ENCODE measurements at regions not wholly inside any gene's neighbourhood (a gene's known extent, or its start where the extent isn't known, plus 50 kb on each side); places are given as distances from the start of the nearest gene placed in this dataset.
"Not testable (repeated sequence)": the region's sequence is repeated elsewhere in the genome, so short reads cannot be mapped to it uniquely, and the experiment has no call there.

GRCh38 chr2:2501454-2502200 is 170.6 kb upstream of the MYT1L start:
- no peak for DNase-seq

GRCh38 chr2:2495606-2496005 is 164.5 kb upstream of the MYT1L start:
- DNase-seq, result no peak

- no peak for DNase-seq
These were observed 162.4 kb upstream of the MYT1L start for GRCh38 chr2:2493496-2493895.

- no peak for DNase-seq
These were observed 161.7 kb upstream of the MYT1L start for GRCh38 chr2:2492800-2493199.

GRCh38 chr2:2491964-2492363 is 160.9 kb upstream of the MYT1L start:
- DNase-seq, result no peak

- DNase-seq, result peak; percentile 75
These were observed 153.2 kb upstream of the MYT1L start for GRCh38 chr2:2484301-2484700.

GRCh38 chr2:2482851-2483250 is 151.8 kb upstream of the MYT1L start:
- no peak for DNase-seq

GRCh38 chr2:2472881-2473280 is 141.8 kb upstream of the MYT1L start:
- no peak for DNase-seq

GRCh38 chr2:2472044-2472443 is 141.0 kb upstream of the MYT1L start:
- DNase-seq, result no peak

GRCh38 chr2:2466534-2466933 is 135.5 kb upstream of the MYT1L start:
- no peak for DNase-seq

GRCh38 chr2:2464643-2465042 is 133.6 kb upstream of the MYT1L start:
- peak; percentile 96 for DNase-seq

- DNase-seq, result no peak
These were observed 133.0 kb upstream of the MYT1L start for GRCh38 chr2:2464094-2464493.

- DNase-seq, result no peak
These were observed 125.6 kb upstream of the MYT1L start for GRCh38 chr2:2456721-2457120.

GRCh38 chr2:2455151-2455550 is 124.1 kb upstream of the MYT1L start:
- DNase-seq, result no peak

GRCh38 chr2:2452961-2453360 is 121.9 kb upstream of the MYT1L start:
- DNase-seq, result no peak

GRCh38 chr2:2451275-2451674 is 120.2 kb upstream of the MYT1L start:
- not testable (repeated sequence) for DNase-seq

GRCh38 chr2:2448178-2448577 is 117.1 kb upstream of the MYT1L start:
- no peak for DNase-seq

- DNase-seq, result no peak
These were observed 91.5 kb upstream of the MYT1L start for GRCh38 chr2:2422621-2423020.

- no peak for DNase-seq
These were observed 82.5 kb upstream of the MYT1L start for GRCh38 chr2:2413525-2413924.

GRCh38 chr2:2410987-2411386 is 79.9 kb upstream of the MYT1L start:
- DNase-seq, result no peak

GRCh38 chr2:2409481-2409880 is 78.4 kb upstream of the MYT1L start:
- no peak for DNase-seq

- no peak for DNase-seq
These were observed 74.7 kb upstream of the MYT1L start for GRCh38 chr2:2405780-2406179.

GRCh38 chr2:2400286-2401038 is 69.4 kb upstream of the MYT1L start:
- DNase-seq, result no peak

- no peak for DNase-seq
These were observed 68.3 kb upstream of the MYT1L start for GRCh38 chr2:2399396-2399795.

- no peak for DNase-seq
These were observed 61.3 kb upstream of the MYT1L start for GRCh38 chr2:2392332-2392731.
